Smooth muscle cell (in vitro differentiated cells): ENCODE measurements at regions not wholly inside any gene's neighbourhood (a gene's known extent, or its start where the extent isn't known, plus 50 kb on each side); places are given as distances from the start of the nearest gene placed in this dataset.

Experiments
- DNase-seq: peaks from one replicate; lab custom pipeline; 2025; ENCODE audit not compliant: unreplicated experiment; lab: John Stamatoyannopoulos, UW
- H2AFZ ChIP-seq: fragments of 200-600 bp; sonication (generic); 2 replicates; pipeline ENCODE4 v1.6.0; 2016; ENCODE audit warnings: antibody characterized with exemption, low read depth, mild to moderate bottlenecking
- H3F3A ChIP-seq: fragments of 200-600 bp; sonication (generic); 2 replicates; pipeline ENCODE4 v1.6.0; 2017; ENCODE audit warnings: antibody characterized with exemption, low read depth
- H3K27ac ChIP-seq: fragments of 200-600 bp; sonication (generic); 2 replicates; pipeline ENCODE4 v1.5.1; 2016; ENCODE audit warnings: low read depth, mild to moderate bottlenecking
- H3K27me3 ChIP-seq: fragments of 200-600 bp; sonication (generic); 2 replicates; pipeline ENCODE4 v1.6.1; 2016; ENCODE audit warnings: low read depth, mild to moderate bottlenecking
- H3K36me3 ChIP-seq: fragments of 200-600 bp; sonication (generic); 2 replicates; pipeline ENCODE4 v1.5.1; 2016; ENCODE audit warnings: low read depth
- H3K4me1 ChIP-seq: fragments of 200-600 bp; sonication (generic); 2 replicates; pipeline ENCODE4 v1.5.1; 2016; ENCODE audit warnings: low read depth
- H3K4me2 ChIP-seq: fragments of 200-600 bp; sonication (generic); 2 replicates; pipeline ENCODE4 v1.6.0; 2016; ENCODE audit warnings: mild to moderate bottlenecking
- H3K4me3 ChIP-seq: fragments of 200-600 bp; sonication (generic); 2 replicates; pipeline ENCODE4 v1.5.1; 2016; ENCODE audit warnings: mild to moderate bottlenecking
- H3K79me2 ChIP-seq: fragments of 200-600 bp; sonication (generic); 2 replicates; pipeline ENCODE4 v1.6.0; 2016; ENCODE audit warnings: low read depth, mild to moderate bottlenecking
- H3K9ac ChIP-seq: fragments of 200-600 bp; sonication (generic); 2 replicates; pipeline ENCODE4 v1.6.0; 2016; ENCODE audit warnings: low read depth
- H3K9me3 ChIP-seq: fragments of 200-600 bp; sonication (generic); replicated peaks from 2 replicates; pipeline ENCODE4 v1.5.1; 2016; ENCODE audit warnings: low read depth
- H4K20me1 ChIP-seq: fragments of 200-600 bp; sonication (generic); 2 replicates; pipeline ENCODE4 v1.6.0; 2016; ENCODE audit warnings: low read depth
- WGBS: methylation state at CpG from one replicate; pipeline ENCODE4 v1.1.7; 2016; ENCODE audit warnings: low lambda C conversion rate; 5-methylcytosine and 5-hydroxymethylcytosine counted together
- TF ChIP-seq, protein P1 (sequence below): fragments of 200-600 bp; sonication (generic); IDR thresholded peaks from 2 replicates; pipeline ENCODE4 v1.5.1; 2017; ENCODE audit warnings: borderline replicate concordance, mild to moderate bottlenecking, antibody characterized with exemption; ENCODE audit not compliant: insufficient read depth, poor library complexity, severe bottlenecking

DNA sequence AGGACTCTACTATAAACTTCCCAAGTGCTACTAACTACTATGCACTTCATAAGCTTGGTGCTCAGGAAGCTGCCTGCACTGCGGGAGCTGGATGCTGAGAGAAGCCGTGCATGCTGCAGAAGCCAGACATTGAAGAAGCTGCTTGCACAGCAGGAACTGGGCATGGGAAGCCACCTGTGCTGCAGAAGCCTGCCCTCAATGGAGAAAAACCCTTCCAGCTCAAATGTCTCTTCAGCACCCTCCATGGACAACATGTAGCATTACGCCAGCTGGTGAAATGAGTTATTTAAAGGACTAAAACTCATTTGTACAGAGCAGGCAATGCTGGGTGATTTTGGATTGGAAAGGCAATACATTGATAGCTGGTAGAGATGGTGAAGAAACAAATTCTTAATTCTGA, 247.2 kb downstream of the KIF4B start:
- Histone ChIP-seq H3K36me3 (no peaks in the 10 kb centered on the region), H2AFZ (no peak overlapping the region), H3K9me3 (no peaks in the 10 kb centered on the region), H3K4me3 (no peak overlapping the region), H3K27ac (no peak overlapping the region), H3K4me1 (no peaks in the 10 kb centered on the region), H3K4me2 (no peak overlapping the region), H3K27me3 (peaks cover 15% of the 10 kb centered on the region), H3F3A (no peaks in the 10 kb centered on the region), H3K79me2 (no peaks in the 10 kb centered on the region), H4K20me1 (no peaks in the 10 kb centered on the region), H3K9ac (no peak overlapping the region)
- TF ChIP-seq, protein P1, sequence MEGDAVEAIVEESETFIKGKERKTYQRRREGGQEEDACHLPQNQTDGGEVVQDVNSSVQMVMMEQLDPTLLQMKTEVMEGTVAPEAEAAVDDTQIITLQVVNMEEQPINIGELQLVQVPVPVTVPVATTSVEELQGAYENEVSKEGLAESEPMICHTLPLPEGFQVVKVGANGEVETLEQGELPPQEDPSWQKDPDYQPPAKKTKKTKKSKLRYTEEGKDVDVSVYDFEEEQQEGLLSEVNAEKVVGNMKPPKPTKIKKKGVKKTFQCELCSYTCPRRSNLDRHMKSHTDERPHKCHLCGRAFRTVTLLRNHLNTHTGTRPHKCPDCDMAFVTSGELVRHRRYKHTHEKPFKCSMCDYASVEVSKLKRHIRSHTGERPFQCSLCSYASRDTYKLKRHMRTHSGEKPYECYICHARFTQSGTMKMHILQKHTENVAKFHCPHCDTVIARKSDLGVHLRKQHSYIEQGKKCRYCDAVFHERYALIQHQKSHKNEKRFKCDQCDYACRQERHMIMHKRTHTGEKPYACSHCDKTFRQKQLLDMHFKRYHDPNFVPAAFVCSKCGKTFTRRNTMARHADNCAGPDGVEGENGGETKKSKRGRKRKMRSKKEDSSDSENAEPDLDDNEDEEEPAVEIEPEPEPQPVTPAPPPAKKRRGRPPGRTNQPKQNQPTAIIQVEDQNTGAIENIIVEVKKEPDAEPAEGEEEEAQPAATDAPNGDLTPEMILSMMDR, result peak; percentile 22
- no peak for DNase-seq
- 65% methylated on average over 3 of the region's 3 CpGs for WGBS

DNA sequence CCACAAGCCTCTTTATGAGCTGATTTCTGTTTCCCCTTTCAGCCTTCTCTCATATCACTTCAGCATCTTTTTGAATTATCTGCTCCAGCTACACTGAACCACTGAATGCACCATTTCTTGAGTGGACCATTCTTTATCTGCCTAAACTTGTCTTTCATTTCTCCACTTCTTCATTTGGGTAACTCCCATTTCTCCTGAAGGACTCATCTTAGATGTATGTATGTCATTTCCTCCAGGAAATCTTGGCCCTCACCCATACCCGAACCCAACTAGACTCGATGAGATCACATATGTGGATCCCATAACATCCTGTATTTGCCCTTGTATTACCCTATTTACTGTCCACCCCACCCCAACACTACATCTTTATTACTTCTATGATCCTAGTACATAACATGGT, 249.8 kb downstream of the KIF4B start:
- 96% methylated on average over 2 of the region's 2 CpGs for WGBS
- Histone ChIP-seq H3K27me3 (peaks cover 15% of the 10 kb centered on the region), H3K4me2 (no peak overlapping the region), H3K9ac (no peak overlapping the region), H3K79me2 (no peaks in the 10 kb centered on the region), H3F3A (no peaks in the 10 kb centered on the region), H4K20me1 (no peaks in the 10 kb centered on the region), H3K4me3 (no peak overlapping the region), H2AFZ (no peak overlapping the region), H3K27ac (no peak overlapping the region), H3K4me1 (no peaks in the 10 kb centered on the region), H3K9me3 (no peaks in the 10 kb centered on the region), H3K36me3 (no peaks in the 10 kb centered on the region)
- no peak for DNase-seq
- TF ChIP-seq, protein P1, result no peak

GRCh38 chr5:155264809-155265208, 251.3 kb downstream of the KIF4B start:
- Histone ChIP-seq H3K27ac (no peak overlapping the region), H3K9me3 (no peaks in the 10 kb centered on the region), H2AFZ (no peak overlapping the region), H3K4me2 (no peak overlapping the region), H3K79me2 (no peaks in the 10 kb centered on the region), H3K9ac (no peak overlapping the region), H3K27me3 (peaks cover 15% of the 10 kb centered on the region), H3K4me3 (no peak overlapping the region), H3K36me3 (no peaks in the 10 kb centered on the region), H3K4me1 (no peaks in the 10 kb centered on the region), H3F3A (no peaks in the 10 kb centered on the region), H4K20me1 (no peaks in the 10 kb centered on the region)
- WGBS, result 83% methylated on average over 5 of the region's 5 CpGs
- no peak for DNase-seq
- TF ChIP-seq, protein P1, result no peak

GRCh38 chr5:155268770-155269425, 255.3 kb downstream of the KIF4B start:
- H3K27ac ChIP-seq, result no peak overlapping the region
- 91% methylated on average over 2 of the region's 2 CpGs for WGBS
- no peaks in the 10 kb centered on the region for H3K36me3 ChIP-seq
- no peak overlapping the region for H3K4me2 ChIP-seq
- H3K79me2 ChIP-seq, result no peaks in the 10 kb centered on the region
- no peak overlapping the region for H2AFZ ChIP-seq
- H3K27me3 ChIP-seq, result no peaks in the 10 kb centered on the region
- TF ChIP-seq, protein P1, result no peak
- DNase-seq, result no peak
- no peaks in the 10 kb centered on the region for H4K20me1 ChIP-seq
- no peaks in the 10 kb centered on the region for H3K9me3 ChIP-seq
- H3K4me1 ChIP-seq, result peaks cover 9% of the 10 kb centered on the region
- no peaks in the 10 kb centered on the region for H3F3A ChIP-seq
- H3K9ac ChIP-seq, result no peak overlapping the region
- H3K4me3 ChIP-seq, result no peak overlapping the region
